Ureter (tissue), 1 donor: ENCODE measurements at regions not wholly inside any gene's neighbourhood (a gene's known extent, or its start where the extent isn't known, plus 50 kb on each side); places are given as distances from the start of the nearest gene placed in this dataset.

Experiments
- DNase-seq: peaks from one replicate; pipeline ENCODE4 v3.0.0-alpha.2; 2020; ENCODE audit warnings: low spot score
- donor health status: DM: yes; HTN: yes; CAD: no.

DNA sequence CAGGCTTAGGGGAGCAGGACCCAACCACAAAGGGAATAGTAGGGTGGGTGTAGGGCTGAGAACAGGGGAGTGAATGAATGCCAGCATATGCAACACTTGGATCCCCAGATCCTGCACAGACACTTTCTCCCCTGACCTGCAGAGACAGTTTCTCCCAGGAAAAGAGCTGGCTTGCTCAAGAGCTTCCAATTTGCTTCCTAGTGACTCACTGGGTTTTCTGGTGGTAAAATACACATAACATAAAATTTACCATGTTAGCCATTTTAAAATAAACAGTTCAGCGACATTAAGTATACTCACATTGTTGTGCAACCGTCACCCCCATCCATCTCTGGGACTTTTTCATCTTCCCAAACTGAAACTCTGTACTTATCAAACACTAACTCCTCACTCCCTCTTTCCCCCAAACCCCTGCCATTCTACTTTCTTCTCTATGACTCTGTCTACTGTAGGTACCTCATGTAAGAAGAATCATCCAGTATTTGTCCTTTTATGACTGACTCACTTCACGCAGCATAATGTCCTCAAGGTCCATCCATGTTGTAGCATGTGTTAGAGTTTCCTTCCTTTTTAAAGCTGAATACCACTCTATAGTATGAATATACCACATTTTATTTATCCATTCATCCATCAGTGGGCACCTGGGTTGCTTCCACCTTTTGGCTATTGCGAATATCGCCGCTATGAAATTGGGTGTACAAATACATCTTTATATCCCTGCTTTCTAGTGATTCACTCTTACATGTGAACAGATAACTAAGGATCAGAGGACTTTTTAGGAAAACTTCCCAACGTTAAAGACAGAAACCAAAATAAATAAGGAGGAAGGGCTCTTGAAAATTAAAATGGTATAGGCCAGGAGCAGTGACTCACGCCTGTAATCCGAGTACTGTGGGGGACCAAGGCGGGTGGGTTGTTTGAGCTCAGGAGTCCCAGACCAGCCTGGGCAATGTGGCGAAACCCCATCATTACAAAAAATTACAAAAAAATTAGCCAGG lies 95.6 kb upstream of the TJP1 start:
- DNase-seq, result no peak

- DNase-seq, result no peak
These were observed 92.3 kb upstream of the TJP1 start for GRCh38 chr15:29914511-29914926.

GRCh38 chr15:29913528-29914135 lies 91.4 kb upstream of the TJP1 start:
- DNase-seq, result no peak

DNA sequence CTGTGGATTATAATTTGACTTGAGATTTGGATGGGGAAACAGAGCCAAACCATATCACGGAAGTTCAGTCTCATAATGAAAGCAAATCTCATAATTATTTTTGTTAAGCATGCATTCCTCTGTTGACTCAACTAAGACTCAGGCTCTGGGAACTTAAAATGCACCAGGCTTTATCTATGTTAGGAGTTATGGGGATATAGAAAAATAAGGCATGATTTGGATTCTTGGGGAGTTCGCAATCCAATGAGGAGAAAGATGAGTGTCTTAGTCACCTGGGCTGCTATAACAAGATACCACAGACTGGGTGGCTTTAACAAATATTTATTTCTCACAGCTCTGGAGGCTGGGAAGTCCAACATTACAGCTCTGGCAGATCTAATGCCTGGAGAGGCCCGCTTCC lies 89.4 kb upstream of the TJP1 start:
- DNase-seq, result no peak

DNA sequence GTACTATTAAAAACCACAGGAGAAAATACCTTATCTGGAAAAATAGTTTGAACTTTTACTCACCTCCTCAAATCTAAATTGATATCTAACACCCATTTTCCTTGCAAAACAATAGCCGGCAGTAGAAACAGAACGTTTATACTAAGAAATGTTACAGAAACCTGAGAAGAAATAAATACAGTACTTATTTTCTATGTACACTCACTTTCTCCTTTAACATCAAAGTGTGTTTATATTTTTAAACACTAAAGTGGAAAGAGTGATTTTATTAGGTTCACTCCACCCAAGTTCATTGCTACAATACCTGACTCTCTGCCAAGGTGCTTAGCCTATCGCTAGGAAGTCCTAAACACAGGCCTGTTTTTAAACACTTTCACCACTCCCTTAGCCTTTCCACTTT lies 87.8 kb upstream of the TJP1 start:
- no peak for DNase-seq

DNA sequence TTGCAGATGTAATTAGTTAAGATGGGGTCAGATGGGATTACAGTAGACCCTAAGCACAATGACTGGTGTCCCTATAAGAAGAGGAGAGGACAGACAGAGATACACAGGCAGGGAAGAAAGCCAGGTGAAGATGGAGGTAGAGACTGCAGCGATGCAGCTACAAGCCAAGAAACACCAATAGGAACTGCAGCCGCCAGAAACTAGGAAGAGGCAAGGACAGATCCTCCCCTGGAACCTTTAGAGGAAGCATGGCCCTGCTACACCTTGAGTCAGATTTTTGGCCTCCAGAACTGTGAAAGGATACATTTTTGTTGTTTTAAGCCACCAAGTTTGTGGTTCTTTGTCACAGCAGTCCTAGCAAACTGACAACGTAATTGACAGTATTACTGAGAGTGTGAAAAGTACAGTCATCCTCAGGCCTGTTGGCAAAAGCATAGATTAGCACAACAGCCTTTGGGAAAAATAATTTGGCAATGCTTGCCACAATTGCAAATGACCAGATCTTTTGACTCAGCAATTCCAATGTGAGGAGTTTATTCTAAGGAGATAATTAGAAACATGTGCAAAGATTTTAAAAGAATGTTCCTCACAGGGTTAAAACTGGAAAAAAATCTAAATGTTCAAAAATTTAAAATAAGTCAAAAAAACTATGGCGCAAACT lies 82.6 kb upstream of the TJP1 start:
- DNase-seq, result no peak

- no peak for DNase-seq
These were observed 81.7 kb upstream of the TJP1 start for GRCh38 chr15:29903785-29904464.

- no peak for DNase-seq
These were observed 80.8 kb upstream of the TJP1 start for GRCh38 chr15:29903028-29903427.

GRCh38 chr15:29900237-29901189 lies 78.2 kb upstream of the TJP1 start:
- DNase-seq, result no peak

DNA sequence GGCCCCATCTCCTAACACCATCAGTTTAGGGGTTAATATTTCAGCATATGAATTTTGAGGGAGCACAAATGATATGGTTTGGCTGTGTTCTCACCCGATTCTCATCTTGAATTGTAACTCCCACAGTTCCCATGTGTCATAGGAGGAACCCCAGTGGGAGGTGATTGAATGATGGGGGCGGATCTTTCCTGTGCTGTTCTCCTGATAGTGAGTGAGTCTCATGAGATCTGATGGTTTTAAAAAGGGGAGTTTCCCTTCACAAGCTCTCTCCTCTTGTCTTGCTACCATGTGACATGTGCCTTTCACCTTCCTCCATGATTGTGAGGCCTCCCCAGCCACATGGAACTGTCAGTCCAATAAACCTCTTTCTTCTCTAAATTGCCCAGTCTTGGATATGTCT lies 73.8 kb upstream of the TJP1 start:
- no peak for DNase-seq

- no peak for DNase-seq
These were observed 68.8 kb upstream of the TJP1 start for GRCh38 chr15:29891096-29891457.

- no peak for DNase-seq
These were observed 68.2 kb upstream of the TJP1 start for GRCh38 chr15:29890336-29891095.

- DNase-seq, result no peak
These were observed 67.5 kb upstream of the TJP1 start for GRCh38 chr15:29889542-29890329.

- no peak for DNase-seq
These were observed 66.4 kb upstream of the TJP1 start for GRCh38 chr15:29888646-29889045.

DNA sequence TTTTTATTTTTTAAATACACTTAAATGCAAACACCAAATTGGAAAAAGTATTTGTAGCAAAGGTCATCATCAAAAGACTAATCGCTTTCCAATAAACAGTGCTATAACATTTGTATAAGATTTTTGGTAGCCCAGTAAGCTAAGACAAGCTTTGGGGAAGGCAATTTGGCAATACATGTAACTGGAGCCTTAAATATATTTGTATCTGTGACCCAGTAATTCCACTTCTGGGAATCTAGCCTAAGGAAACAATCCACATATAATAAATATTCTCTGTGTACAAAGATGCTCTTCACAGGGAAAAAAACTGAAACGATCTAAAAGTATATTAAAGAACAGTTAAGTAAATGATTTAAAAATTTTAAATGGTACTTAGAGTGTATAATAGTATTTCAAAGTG lies 65.5 kb upstream of the TJP1 start:
- no peak for DNase-seq

GRCh38 chr15:29885183-29885582 lies 62.9 kb upstream of the TJP1 start:
- DNase-seq, result no peak

GRCh38 chr15:29883126-29883525 lies 60.9 kb upstream of the TJP1 start:
- DNase-seq, result no peak

- no peak for DNase-seq
These were observed 58.6 kb upstream of the TJP1 start for GRCh38 chr15:29880886-29881285.

DNA sequence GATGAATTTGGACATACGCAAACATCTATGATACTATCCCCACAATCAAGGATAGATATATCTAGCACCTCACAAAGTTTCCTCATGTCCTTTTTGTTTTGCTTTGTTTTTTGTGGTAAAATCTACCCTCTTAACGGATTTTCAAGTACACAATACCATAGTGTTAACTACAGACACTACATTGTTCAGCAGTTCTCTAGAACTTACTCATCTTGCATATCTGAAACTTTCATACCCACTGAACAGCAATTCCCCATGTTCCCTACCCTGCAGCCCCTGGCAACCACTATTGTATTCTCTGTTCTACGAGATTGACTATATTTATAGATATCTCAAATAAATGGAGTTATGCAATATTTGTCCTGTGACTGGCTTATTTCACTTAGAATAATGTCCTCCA lies 58.1 kb upstream of the TJP1 start:
- no peak for DNase-seq
